ENCODE measurements at regions not wholly inside any gene's neighbourhood (a gene's known extent, or its start where the extent isn't known, plus 50 kb on each side); places are given as distances from the start of the nearest gene placed in this dataset.

GRCh38 chr21:38956856-38957571, 151.3 kb downstream of the ETS2 start:
- Histone ChIP-seq H3K79me2 (ENCODE audit: control insufficient read depth, low read length) (no peaks in the 10 kb centered on the region), H3K4me2 (ENCODE audit: low read length) (no peak overlapping the region), H4K20me1 (ENCODE audit: control insufficient read depth, insufficient read depth, low read depth, low read length) (no peaks in the 10 kb centered on the region), H3K9me3 (ENCODE audit: control insufficient read depth, insufficient read depth, low read length) (no peaks in the 10 kb centered on the region), H3K36me3 (ENCODE audit: control insufficient read depth, low read length) (no peaks in the 10 kb centered on the region), H3F3A (ENCODE audit: control insufficient read depth, insufficient read depth) (no peaks in the 10 kb centered on the region), H3K27ac (ENCODE audit: low read depth, low read length) (no peak overlapping the region), H3K27me3 (ENCODE audit: control insufficient read depth, low read length) (no peaks in the 10 kb centered on the region), H3K4me3 (ENCODE audit: low read length) (no peak overlapping the region), H3K9me2 (replicated peaks; ENCODE audit: control insufficient read depth, low read length) (no peaks in the 10 kb centered on the region), H3K4me1 (ENCODE audit: control insufficient read depth, low read length) (peaks cover 16% of the 10 kb centered on the region)
- TF ChIP-seq EZH2phosphoT487 (IDR thresholded peaks at IDR 0.05; ENCODE audit: borderline replicate concordance, low read length) = no peak
- no peak for TF ChIP-seq CTCF (IDR thresholded peaks at IDR 0.05; ENCODE audit: low read depth, low read length, poor library complexity, severe bottlenecking)

- Histone ChIP-seq H3K9me3 (ENCODE audit: control insufficient read depth, insufficient read depth, low read length) (no peaks in the 10 kb centered on the region), H3K4me3 (ENCODE audit: low read length) (no peak overlapping the region), H3K79me2 (ENCODE audit: control insufficient read depth, low read length) (no peaks in the 10 kb centered on the region), H3F3A (ENCODE audit: control insufficient read depth, insufficient read depth) (no peaks in the 10 kb centered on the region), H3K9me2 (replicated peaks; ENCODE audit: control insufficient read depth, low read length) (no peaks in the 10 kb centered on the region), H3K4me2 (ENCODE audit: low read length) (no peak overlapping the region), H3K27me3 (ENCODE audit: control insufficient read depth, low read length) (no peaks in the 10 kb centered on the region), H3K36me3 (ENCODE audit: control insufficient read depth, low read length) (no peaks in the 10 kb centered on the region), H3K27ac (ENCODE audit: low read depth, low read length) (no peak overlapping the region), H4K20me1 (ENCODE audit: control insufficient read depth, insufficient read depth, low read depth, low read length) (no peaks in the 10 kb centered on the region), H3K4me1 (ENCODE audit: control insufficient read depth, low read length) (peaks cover 16% of the 10 kb centered on the region)
- TF ChIP-seq CTCF (IDR thresholded peaks at IDR 0.05; ENCODE audit: low read depth, low read length, poor library complexity, severe bottlenecking) (no peak), EZH2phosphoT487 (IDR thresholded peaks at IDR 0.05; ENCODE audit: borderline replicate concordance, low read length) (no peak)
These were observed 150.8 kb downstream of the ETS2 start for GRCh38 chr21:38956521-38956855.

GRCh38 chr21:38956007-38956406, 150.3 kb downstream of the ETS2 start:
- Histone ChIP-seq H3K27me3 (ENCODE audit: control insufficient read depth, low read length) (no peaks in the 10 kb centered on the region), H3K4me1 (ENCODE audit: control insufficient read depth, low read length) (peaks cover 15% of the 10 kb centered on the region), H3K4me2 (ENCODE audit: low read length) (no peak overlapping the region), H3K27ac (ENCODE audit: low read depth, low read length) (no peak overlapping the region), H3K4me3 (ENCODE audit: low read length) (no peak overlapping the region), H3F3A (ENCODE audit: control insufficient read depth, insufficient read depth) (no peaks in the 10 kb centered on the region), H3K9me2 (replicated peaks; ENCODE audit: control insufficient read depth, low read length) (no peaks in the 10 kb centered on the region), H3K36me3 (ENCODE audit: control insufficient read depth, low read length) (no peaks in the 10 kb centered on the region), H3K79me2 (ENCODE audit: control insufficient read depth, low read length) (no peaks in the 10 kb centered on the region), H3K9me3 (ENCODE audit: control insufficient read depth, insufficient read depth, low read length) (no peaks in the 10 kb centered on the region), H4K20me1 (ENCODE audit: control insufficient read depth, insufficient read depth, low read depth, low read length) (no peaks in the 10 kb centered on the region)
- TF ChIP-seq CTCF (IDR thresholded peaks at IDR 0.05; ENCODE audit: low read depth, low read length, poor library complexity, severe bottlenecking) (no peak), EZH2phosphoT487 (IDR thresholded peaks at IDR 0.05; ENCODE audit: borderline replicate concordance, low read length) (no peak)
